SIG-M5 (cell line): ENCODE measurements at regions not wholly inside any gene's neighbourhood (a gene's known extent, or its start where the extent isn't known, plus 50 kb on each side); places are given as distances from the start of the nearest gene placed in this dataset.
"Not testable (repeated sequence)": the region's sequence is repeated elsewhere in the genome, so short reads cannot be mapped to it uniquely, and the experiment has no call there.

Source experiments
- DNase-seq: peaks from one replicate; lab custom pipeline; 2025; lab: John Stamatoyannopoulos, UW

DNA sequence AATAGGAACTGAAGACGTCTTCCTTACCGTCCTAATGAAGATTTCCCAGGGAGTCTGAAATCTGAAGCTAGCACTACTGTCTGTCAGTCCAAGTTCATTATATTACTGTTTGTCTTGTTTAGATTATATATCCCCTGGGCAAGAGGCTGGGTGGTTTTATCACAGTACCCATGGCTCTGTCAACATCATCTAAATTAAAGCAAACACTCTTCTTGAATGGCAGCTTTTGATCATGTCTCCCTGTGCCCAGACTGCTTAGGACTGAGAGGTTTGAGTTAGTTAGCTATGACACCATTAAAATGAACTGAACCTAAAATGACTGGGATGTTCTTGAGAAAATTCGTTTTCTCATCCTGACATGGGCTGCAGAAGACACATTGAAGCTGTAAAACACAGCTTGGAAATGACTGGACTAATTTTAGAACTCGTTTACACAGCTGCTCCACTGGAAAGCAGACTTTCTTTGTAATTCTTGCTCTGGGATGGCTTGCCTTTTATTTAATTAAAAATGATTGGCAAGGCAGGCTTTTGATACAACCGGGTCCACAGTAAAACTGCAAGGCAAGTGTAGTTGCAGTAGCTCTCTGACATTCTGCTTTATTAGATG lies 243.5 kb downstream of the MFSD1 start:
- no peak for DNase-seq

DNA sequence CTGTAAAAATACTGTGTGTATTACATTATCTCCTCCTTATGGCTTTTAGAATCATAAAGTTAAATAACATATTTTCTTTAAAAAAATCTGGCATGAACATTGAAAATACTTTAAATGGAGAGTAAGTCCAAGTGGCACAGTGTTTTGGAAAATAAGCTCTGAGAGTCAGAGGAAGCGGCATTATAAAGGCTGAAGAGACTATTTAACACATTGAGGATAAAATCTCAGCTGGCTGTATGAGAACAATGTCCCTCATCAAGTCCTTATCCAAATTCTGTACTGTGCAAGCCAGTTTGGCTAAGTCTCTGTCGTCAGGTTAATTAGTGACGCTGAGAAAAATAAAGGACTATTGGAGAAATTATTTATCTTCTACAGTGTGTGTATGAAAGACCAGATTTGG lies 245.5 kb downstream of the MFSD1 start:
- no peak for DNase-seq

DNA sequence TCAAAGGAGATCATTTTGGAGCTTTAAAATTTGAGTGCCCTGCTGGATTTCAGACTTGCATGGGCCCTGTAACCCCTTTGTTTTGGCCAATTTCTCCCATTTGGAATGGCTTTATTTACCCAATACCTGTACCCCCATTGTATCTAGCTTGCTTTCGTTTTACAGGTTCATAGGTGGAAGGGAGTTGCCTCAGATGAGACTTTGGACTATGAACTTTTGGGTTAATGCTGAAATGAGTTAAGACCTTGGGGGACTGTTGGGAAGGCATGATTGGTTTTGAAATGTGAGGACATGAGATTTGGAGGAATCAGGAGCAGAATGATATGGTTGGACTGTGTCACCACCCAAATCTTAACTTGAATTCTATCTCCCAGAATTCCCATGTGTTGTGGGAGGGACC lies 250.6 kb downstream of the MFSD1 start:
- DNase-seq, result not testable (repeated sequence)

DNA sequence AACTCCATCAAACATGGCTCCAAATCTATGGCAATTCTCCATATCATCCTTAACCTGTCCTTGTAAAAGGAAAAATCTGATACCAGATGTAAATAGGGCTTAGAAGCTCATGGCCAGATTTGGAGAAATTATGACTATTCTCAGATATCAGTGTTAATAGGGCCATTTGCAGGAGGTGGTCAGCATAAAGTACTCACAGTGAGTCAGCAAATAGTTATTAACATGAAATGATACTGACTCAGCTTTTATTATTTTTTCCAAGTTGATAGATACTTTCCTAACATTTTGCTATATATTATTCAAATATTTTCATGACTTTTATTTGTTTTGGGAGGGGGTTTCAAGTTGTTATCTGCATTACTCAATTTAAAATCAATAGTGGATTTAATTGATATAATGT lies 255.8 kb downstream of the MFSD1 start:
- no peak for DNase-seq

DNA sequence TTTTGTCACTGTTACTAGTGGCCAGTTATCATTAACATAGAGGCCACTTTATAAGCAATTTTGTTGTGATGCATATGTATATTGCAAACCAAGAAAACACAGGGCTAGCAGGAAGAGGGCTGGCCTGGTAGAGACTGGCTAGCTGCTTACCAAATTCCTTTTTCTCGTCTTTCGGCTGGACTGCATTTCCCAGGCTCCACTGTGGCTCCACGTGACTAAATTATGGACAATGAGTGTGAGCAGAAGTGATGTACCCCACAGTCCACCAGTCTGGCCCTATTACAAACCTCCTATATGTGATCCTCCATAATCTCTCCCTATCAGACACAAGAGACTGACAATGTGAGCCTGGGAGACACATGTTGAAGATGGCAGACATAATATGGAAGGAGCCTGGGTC lies 257.0 kb downstream of the MFSD1 start:
- no peak for DNase-seq

DNA sequence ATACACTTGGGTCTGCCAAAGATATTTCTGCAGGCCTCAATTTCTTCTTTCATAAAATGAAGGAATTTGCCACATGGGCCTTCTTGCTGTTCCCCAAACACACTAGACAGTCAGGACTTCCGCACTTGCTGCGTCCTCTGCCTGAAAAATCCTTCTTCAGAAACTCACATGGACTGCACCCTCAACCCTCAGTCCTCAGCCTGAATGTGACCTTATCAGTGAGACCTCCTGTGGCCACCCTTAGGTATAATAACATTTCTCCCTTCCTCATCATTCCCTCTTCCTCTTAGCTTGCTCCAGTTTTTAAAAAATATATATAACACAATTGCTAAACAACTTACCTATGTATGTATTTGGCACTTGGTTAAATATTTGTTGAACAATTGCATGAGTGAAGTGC lies 257.5 kb downstream of the MFSD1 start:
- no peak for DNase-seq

DNA sequence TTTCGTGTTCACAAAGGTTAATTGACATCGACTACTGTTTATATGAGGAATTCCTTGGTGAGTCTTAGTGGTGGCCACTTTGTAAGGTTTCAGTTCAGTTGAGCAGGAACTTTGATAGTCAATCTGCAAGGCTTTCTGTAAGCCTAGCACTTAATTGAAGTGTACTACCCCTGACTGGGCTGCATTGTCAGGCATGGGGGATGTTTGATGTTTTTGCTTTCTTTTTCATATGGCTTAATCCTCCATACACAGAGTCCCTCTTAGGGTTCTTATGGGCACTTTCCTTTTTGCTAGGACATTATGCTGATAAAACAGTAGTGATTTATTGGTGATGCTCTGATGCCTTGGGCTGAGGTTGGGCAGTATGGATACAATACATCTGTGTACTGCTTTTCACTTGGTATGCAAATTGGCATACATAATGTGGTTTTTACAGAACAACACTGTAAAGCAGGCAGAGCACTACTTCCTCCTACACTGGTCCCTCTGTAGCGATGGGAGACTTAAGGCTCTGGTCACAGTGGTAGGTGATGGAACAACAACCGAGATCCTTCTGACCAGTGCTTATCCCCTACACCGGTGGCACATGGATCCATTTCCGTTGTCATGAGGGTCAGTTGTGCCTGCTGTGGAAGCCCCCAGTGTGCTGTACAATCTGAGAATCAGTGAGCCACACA lies 261.0 kb downstream of the MFSD1 start:
- DNase-seq, result no peak

DNA sequence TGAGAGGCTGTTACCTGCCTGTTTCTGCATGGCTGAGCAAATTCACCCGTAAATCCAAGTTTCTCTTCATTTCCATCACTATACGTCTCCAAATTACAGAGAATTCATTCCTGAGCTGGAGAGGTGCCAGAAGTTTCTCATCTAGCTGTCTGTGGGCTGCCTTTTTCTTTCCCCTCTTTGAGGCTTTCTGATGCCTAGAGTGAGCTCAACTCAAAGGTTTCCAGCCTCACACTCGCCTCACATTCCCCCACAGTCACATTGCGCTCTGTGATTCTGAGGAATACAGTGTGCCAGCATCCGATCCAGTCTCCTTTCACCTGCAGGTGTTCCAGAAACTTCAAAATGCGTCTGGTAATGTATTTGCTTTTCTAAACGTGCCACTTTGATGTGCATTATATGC lies 267.2 kb downstream of the MFSD1 start, which contains the start of gene IQCJ:
Gene IQCJ, plus strand, starts transcription at position 229 of the 400 bp plus-strand sequence.
- no peak for DNase-seq

DNA sequence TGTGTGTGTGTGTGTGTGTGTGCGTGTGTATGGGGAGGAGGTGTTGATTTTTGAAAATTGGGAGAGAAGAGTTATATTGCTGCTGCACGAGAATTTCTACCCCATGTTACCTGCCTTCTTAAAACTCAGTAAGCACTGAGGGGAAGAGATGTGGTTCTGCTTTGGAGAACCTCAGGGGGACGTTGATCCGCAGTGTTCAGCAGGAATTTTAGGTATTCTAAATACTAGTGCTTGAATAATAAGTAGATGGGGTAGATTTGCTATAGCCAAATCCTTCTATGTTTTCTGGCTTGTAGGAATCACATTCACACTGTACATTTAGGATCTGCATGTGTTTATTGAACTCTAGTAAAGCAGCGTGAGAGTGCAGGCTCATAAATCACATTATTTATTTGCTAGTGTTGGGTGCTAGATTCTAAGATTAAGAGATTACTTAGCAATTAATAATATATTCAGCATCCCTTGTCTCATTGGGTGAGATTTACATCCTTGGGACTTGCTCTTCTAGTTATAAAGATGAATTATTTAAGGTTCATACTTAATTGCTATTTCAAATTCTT lies 268.1 kb downstream of the MFSD1 start:
- no peak for DNase-seq

DNA sequence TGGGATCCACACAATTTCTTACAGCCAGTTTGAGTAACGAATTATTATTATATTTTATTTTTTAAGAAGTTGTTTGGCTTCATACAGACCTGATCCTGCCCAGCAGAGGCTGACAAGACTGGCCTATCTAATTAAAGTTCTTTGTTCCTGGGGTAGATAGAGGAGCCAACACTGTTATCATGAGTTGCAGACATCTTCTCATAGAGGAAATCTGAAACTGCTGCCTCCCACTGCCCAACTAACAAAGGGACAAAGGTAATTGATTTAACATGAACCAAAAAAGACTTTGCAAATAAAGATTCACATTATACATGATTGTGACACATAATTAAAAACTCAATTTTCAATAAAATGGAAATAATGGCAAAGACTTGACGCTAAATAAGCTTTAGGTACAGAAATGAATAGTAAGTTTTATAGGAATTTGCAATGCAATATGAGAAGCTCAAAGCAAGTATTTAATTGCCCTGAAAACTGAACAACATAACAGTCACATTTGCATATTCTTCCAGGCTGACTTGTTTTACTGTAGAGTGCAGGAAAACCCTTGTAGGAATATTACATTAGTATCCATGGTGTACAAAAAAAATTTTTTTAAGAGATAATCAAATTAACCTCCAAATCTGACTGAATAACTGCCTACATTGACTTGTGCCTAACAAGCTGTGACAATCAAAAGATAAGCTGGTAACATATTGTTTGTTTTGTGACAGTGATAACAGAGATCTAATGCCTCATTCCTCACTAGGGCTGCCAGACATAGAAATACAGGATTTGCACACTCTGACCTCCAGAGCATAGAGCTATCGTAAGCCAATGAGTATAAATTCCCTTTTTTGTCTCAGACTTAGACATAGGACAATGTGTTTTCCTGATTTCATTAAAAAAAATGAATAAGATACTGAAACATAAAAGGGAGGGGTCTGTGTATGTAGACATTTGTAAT lies 273.2 kb downstream of the MFSD1 start:
- no peak for DNase-seq

DNA sequence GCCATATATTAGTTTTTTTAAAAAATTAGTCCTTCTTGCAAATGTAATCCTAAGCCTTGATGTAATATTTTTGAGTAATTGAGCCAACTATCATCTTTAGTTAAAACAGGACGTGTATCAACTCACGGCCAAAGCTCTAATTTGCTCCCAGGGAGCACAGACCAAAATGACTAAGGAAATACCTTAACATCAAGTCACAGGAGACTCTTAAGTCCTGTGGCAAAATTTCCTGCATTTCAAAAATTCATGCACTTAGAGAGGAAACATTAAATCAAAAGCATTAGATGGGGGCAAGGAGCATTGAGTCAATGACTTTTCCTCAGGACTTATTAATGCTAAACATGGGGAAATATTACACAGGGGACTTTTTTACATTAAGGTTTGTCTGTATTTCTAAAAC lies 276.0 kb downstream of the MFSD1 start:
- DNase-seq, result no peak

DNA sequence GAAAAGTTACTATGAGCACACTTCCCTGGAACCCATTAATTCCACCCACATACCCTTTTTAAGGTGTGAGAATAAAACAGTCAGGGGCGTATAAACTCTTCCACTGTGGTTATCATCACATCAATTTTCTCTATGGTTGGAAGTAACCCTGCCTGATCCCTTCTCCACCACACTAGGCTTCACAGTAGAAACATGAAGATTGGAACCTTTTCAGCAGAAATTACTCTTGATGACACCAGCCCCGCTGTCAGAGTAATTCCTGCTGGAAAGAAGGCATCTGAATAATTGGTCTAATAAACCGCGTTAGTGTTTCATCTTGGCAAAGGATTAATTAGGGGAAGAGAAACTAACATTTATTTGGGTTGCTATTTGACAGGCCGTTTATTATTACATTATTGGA lies 278.4 kb downstream of the MFSD1 start:
- no peak for DNase-seq

DNA sequence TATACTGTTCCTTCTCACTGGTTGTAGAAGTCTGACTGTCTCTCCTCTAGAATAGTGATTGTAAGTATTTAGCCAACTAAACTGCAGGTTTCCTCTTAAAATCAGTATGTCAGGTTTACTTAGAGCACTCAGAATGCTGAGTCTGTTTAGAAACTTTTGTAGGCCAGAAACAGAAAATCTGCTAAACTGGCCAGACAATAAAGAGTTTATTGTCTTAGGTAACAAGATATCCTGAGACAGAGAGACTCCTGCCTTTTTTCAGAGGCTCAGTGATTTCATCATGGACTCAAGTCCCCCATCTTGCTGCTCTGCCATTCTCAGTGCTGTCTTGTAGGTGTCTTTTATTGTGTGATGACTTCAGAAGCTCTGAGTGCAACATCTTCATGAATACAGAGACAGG lies 279.0 kb downstream of the MFSD1 start:
- no peak for DNase-seq

DNA sequence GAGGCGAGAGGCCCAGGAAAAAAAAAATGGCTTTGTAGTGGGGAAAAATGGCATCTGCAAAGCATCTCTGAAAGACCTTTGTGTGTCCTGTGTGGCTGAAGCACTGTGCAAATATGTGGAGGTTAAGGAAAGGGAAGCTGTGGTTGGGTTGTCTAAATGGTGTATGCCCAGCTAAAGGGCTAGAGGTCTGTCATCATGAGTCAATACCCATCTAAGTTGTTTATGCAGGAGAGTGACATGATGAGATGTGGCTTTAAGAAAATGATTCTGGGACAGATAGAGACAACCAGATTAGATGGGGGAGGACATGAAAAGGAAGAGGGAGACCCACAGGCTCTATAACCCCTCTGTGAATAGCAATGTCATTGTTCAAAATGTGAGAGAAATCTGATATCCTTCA lies 280.7 kb downstream of the MFSD1 start:
- no peak for DNase-seq

DNA sequence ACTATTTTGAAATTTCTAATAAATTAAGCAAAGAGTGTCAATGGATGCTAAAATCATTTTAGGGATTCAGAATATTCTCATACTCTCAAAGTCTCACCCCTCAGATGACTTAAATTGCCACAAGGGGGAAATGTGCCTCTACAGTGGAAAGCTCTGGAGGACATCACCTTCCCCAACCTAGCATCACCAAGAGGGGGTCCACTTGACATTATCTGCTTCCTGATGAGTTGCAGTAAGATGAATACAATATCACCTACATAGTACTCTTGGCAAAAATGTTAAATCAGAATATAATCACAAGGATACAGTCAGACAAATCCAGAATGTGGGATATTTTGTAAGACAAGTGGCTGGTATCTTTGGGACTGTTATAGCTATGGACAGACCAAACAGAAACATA lies 290.1 kb downstream of the MFSD1 start:
- DNase-seq, result no peak

DNA sequence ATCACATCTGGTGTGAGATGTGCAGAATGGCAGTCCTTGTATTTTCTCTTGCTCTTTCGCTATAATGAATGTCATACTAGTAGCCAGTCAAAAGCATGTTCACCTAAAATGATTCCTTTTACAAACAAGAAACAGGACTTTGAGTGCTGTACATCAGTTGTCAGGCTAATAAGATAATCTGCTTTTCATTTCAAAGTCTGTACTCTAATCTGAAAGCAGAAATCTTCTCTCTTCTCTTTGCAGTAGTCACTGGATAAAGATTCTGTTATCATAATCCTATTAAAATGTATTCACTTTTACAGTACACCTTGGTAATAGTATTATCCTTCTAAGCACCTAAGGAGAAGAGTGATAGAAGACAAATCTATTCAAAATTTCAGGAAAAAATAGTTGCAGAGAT lies 300.1 kb downstream of the MFSD1 start:
- no peak for DNase-seq

DNA sequence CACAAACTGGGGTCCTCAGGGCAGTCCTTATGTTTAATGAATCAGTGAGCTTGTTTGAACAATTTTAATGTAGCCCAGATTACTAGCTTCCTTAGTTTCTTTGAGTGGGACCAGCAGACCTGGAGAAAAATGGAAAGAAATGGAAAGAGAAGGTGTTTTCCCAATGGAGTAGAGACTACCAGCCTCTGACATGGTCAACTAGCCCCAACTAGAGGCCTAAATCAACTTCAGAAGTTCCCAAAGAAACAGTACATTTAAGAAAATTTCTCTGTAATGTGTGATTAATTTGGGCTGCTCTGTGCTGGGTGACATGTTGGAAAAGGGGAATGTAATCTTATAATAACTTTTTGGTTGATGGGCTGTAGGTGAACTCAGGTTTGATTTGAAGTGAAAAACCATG lies 310.9 kb downstream of the MFSD1 start:
- DNase-seq, result no peak

DNA sequence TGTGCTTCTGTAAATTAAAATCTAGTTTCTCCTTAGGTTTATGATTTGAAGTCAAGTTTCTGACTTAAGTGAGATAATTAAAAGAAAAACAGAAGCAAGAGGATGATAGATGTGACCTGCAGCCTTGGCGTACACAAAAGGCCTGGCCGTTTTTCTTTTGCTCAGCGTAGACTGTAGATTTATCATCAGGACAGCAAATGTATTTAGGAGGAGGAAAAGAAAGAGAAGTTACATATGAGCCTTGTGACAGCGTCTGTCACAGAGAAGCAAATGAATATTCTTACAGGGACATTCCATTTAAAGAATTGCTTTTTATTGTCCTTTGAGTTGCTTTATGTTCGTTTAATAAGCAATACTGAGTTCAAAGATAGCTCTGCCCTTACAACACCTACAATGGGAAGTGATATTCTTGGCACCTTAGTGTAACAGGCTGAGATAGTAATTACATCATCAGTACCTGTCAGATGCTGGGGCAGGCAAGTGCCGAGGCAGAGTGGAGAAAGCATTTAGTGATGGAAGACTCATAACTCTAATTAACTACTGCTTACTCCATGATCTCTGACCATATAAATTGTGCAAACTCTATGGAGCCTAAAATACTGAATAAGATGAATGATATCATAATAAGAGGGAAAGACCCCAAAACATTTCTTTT lies 311.5 kb downstream of the MFSD1 start:
- no peak for DNase-seq

DNA sequence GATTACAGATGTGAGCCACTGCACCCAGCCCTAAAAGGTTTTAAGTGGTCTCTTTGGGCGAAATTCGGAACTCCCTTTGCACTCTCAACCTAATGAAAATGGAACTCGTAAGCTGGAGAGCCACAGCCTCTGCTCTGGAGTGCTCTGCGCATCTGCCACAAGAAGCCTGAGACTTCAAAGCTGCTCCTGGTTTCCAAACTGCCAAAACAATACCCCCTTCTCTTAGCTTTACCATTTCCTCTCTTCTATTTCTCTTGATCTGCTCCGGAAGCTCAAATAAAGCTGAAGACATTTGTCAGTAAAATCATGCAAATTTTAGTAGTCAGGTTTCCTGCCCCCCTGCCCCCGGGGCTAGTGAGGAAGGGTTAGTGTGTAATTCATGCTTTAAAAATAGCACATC lies 312.7 kb downstream of the MFSD1 start:
- no peak for DNase-seq

DNA sequence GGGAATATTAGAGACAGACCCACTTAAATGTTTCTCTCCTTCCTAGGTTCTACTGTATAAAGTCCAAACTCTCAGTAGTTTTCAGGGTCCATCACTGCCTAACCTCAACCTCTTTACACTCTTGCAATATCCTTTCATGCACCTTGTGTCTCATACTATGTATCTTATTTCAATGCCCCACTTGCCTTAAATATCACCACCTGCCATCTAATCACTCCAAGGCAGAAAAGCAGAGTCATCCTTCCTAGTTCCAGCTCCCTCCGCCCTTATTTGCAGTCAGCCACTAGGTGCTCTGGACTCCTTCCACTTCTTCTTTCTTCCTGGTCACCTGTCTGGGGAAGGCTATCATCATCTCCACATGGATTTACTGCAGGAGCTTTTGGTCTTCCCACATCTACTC lies 322.0 kb downstream of the MFSD1 start:
- DNase-seq, result no peak

DNA sequence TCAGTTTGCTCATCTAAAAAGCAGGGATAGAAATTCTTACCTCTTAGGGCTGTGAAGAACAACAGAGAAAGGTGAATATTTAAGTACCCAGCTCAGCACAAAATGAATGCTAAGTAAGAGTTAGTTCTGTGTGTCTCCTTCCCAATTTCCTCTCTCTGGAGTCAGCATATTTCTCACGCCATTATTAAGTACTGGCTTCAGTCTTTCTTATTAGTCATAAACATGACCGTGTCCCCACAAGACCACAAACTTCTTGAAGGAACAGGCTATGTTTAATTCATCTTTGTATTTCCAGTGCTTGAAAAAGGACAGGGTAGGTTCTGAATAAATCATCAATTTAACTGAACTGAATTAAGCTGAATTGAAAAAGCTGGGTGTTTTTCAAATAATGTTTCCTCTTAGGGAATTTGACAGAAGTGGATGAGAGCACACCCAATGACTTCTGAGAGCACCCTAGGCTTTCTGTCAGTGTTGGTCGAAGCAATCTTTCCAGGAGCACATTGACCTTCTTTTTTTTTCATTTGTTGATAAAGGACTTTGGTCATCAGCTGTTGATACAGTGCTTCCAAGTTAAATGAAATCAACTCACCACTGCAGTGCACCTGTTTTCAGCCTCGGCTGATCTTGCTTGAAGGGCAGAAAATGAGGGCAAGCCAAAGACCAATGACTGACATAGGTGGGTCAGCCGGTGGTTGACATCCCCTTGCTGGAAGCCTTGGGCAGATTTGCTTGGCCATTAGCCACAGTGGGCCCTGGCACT lies 324.6 kb downstream of the MFSD1 start:
- no peak for DNase-seq

DNA sequence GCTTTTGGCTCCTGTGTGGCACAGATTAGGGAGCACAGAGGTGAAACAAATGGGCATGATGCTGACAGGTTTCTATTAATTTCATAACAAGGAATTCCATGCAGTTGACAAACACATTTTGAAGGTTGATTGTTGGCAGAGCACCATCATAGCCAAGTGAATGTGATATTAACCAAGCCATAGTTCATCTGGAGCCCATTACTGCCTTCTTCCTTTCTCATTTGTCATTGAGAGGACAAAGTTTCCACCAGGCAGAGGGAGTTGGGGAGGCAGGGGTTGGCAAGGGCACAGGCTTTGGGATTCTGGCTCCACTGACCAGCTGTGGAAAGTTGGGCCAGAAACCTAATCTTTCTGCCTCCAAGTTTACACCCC lies 325.2 kb downstream of the MFSD1 start:
- no peak for DNase-seq
